BE2C (cell line): ENCODE measurements at regions not wholly inside any gene's neighbourhood (a gene's known extent, or its start where the extent isn't known, plus 50 kb on each side); places are given as distances from the start of the nearest gene placed in this dataset.
A peak's percentile ranks its signal among the peaks of the same experiment; 100 is the strongest.

Experiments
- DNase-seq: peaks from one replicate; pipeline ENCODE4 v3.0.0-alpha.2; 2020
- H3K27me3 ChIP-seq: fragments of 250-450 bp; sonication (Bioruptor Pico); 2 replicates; pipeline ENCODE4 v1.5.1; 2020; ENCODE audit warnings: mild to moderate bottlenecking
- H3K36me3 ChIP-seq: fragments of 250-450 bp; sonication (Bioruptor Pico); 2 replicates; pipeline ENCODE4 v1.5.1; 2020; ENCODE audit warnings: mild to moderate bottlenecking
- H3K4me1 ChIP-seq: fragments of 250-450 bp; sonication (Bioruptor Pico); 2 replicates; pipeline ENCODE4 v1.5.1; 2020
- H3K4me3 ChIP-seq: 2 replicates; pipeline ENCODE4 v1.5.1; 2011; ENCODE audit warnings: low read depth, low read length
- H3K9me3 ChIP-seq: fragments of 250-450 bp; sonication (Bioruptor Pico); 2 replicates; pipeline ENCODE4 v1.5.1; 2020
- TF ChIP-seq, protein P1 (sequence below): IDR thresholded peaks from 2 replicates; pipeline ENCODE4 v1.5.1; 2012; ENCODE audit warnings: mild to moderate bottlenecking, low read depth, low read length

GRCh38 chr1:111045033-111045722 lies 81.5 kb upstream of the LRIF1 start:
- TF ChIP-seq, protein P1, sequence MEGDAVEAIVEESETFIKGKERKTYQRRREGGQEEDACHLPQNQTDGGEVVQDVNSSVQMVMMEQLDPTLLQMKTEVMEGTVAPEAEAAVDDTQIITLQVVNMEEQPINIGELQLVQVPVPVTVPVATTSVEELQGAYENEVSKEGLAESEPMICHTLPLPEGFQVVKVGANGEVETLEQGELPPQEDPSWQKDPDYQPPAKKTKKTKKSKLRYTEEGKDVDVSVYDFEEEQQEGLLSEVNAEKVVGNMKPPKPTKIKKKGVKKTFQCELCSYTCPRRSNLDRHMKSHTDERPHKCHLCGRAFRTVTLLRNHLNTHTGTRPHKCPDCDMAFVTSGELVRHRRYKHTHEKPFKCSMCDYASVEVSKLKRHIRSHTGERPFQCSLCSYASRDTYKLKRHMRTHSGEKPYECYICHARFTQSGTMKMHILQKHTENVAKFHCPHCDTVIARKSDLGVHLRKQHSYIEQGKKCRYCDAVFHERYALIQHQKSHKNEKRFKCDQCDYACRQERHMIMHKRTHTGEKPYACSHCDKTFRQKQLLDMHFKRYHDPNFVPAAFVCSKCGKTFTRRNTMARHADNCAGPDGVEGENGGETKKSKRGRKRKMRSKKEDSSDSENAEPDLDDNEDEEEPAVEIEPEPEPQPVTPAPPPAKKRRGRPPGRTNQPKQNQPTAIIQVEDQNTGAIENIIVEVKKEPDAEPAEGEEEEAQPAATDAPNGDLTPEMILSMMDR: no peak
- H3K9me3 ChIP-seq: no peaks in the 10 kb centered on the region
- H3K4me1 ChIP-seq: no peaks in the 10 kb centered on the region

GRCh38 chr1:111032295-111032897 lies 68.7 kb upstream of the LRIF1 start:
- TF ChIP-seq, protein P1: peak; percentile 85
- H3K4me1 ChIP-seq: no peaks in the 10 kb centered on the region
- H3K27me3 ChIP-seq: no peaks in the 10 kb centered on the region
- H3K4me3 ChIP-seq: no peak overlapping the region
- peak; percentile 21 for DNase-seq
- no peaks in the 10 kb centered on the region for H3K36me3 ChIP-seq
- no peaks in the 10 kb centered on the region for H3K9me3 ChIP-seq

More at GRCh38 chr1:111045033-111045722, 81.5 kb upstream of the LRIF1 start:
- no peak overlapping the region for H3K4me3 ChIP-seq
- no peaks in the 10 kb centered on the region for H3K27me3 ChIP-seq
- no peaks in the 10 kb centered on the region for H3K36me3 ChIP-seq
- DNase-seq: no peak

GRCh38 chr1:111030590-111030989 lies 66.9 kb upstream of the LRIF1 start:
- H3K36me3 ChIP-seq: no peaks in the 10 kb centered on the region
- TF ChIP-seq, protein P1: peak; percentile 98

GRCh38 chr1:111025109-111025508 lies 61.4 kb upstream of the LRIF1 start:
- Histone ChIP-seq H3K36me3 (no peaks in the 10 kb centered on the region), H3K4me3 (no peak overlapping the region), H3K9me3 (no peaks in the 10 kb centered on the region), H3K4me1 (no peaks in the 10 kb centered on the region), H3K27me3 (peaks cover 5% of the 10 kb centered on the region)
- TF ChIP-seq, protein P1: no peak
- no peak for DNase-seq

More at GRCh38 chr1:111030590-111030989, 66.9 kb upstream of the LRIF1 start:
- no peaks in the 10 kb centered on the region for H3K4me1 ChIP-seq
- no peak overlapping the region for H3K4me3 ChIP-seq
- peak; percentile 58 for DNase-seq
- H3K9me3 ChIP-seq: no peaks in the 10 kb centered on the region
- H3K27me3 ChIP-seq: no peaks in the 10 kb centered on the region; the same call in 1 of the 2 replicates

- TF ChIP-seq, protein P1: no peak
- Histone ChIP-seq H3K36me3 (no peaks in the 10 kb centered on the region), H3K9me3 (peaks cover 3% of the 10 kb centered on the region), H3K27me3 (no peaks in the 10 kb centered on the region), H3K4me1 (no peaks in the 10 kb centered on the region), H3K4me3 (no peak overlapping the region)
- no peak for DNase-seq
These were observed 51.5 kb upstream of the LRIF1 start for GRCh38 chr1:111015222-111015621.
